GM13977 (cell line): ENCODE measurements at regions not wholly inside any gene's neighbourhood (a gene's known extent, or its start where the extent isn't known, plus 50 kb on each side); places are given as distances from the start of the nearest gene placed in this dataset.
"Not testable (repeated sequence)": the region's sequence is repeated elsewhere in the genome, so short reads cannot be mapped to it uniquely, and the experiment has no call there.

Experiments
- DNase-seq: peaks from one replicate; pipeline ENCODE4 v3.0.0; 2012; ENCODE audit warnings: low spot score
- CTCF ChIP-seq: IDR thresholded peaks from 2 replicates; pipeline ENCODE4 v1.5.1; 2012; ENCODE audit warnings: mild to moderate bottlenecking, control low read depth; ENCODE audit not compliant: insufficient read depth; ENCODE audit errors: extremely low read depth, missing control alignments
- in situ Hi-C: fragments of 300-500 bp; cut with MboI; formaldehyde crosslinking; loops from one replicate; pipeline ENCODE4 v1.12.0; 2022; ENCODE audit warnings: low sequenced_read_pairs, low pct_unique_long_range_greater_than_20kb, mixed read lengths, inconsistent platforms; ENCODE audit not compliant: unreplicated experiment

GRCh38 chr5:36459176-36460135 lies 146.9 kb upstream of the SLC1A3 start:
- DNase-seq: no peak
- TF ChIP-seq CTCF: peak; percentile 27
- in situ Hi-C loops: no loop called here

DNA sequence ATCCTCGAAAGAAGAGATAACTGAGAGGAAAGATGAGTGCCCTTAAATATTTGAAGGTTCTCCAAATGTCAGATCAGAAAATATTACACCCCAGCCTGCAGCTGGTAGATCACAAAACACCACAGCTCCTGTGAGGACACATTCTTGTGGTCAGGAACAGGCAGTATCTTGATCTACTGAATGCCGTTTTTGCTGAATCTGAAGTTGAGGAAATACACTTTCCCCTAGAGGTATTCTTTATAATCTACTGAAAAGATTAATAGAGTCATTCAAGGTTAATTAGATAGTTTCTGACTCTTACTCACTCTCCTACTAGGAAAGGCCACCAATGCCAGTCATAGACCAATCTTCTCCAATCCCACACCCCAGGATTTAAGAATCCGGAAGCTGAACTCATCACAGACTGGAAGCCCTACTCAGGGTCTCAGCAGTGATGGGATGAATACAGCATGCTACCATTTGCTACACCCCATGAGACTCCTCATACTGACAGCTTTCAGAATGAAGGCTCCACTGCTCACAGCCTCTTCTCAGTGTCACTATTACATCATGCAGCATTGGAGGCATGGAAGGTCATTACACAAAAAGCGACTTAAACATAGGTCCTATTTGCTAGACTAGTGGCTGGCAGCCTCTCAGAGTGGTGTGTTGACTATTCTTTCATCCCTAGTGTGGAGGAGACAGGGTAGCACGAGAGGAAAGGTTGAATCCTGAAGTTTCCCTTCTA lies 143.9 kb upstream of the SLC1A3 start:
- in situ Hi-C loops: no loop called here
- no peak for DNase-seq
- no peak for TF ChIP-seq CTCF

GRCh38 chr5:36475942-36476341 lies 130.5 kb upstream of the SLC1A3 start:
- DNase-seq, in situ Hi-C loops: not testable (repeated sequence)

DNA sequence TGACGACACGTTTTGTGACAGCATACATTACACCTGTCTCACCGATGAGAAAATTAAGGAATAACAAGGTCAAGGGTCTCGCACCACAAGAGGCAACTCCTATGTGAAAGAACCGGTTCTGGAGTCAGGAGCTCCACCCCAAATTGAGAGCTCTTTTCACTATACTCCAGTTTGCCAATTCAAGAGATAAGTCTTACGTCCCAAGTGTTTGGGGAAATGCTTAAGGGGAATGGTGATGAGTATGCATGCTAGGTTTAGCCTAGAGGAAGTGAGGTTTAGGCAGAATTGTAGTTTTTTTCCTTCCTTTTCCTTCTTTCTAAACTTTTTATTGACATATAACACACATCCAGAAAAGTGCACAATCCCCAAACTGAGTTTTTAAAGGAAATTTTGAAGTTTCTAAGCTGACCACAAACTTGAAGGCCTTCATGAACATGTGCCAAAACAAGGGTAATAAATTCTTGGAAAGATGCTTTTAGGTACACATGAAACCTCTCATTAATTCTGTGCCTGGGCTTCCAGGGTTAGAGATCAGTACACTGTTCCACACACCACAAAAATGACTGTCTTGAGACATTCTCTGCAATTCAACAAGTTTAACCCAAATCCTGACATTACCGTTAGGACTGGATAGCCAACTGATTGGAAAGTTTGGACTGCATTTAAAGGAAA lies 127.6 kb upstream of the SLC1A3 start:
- in situ Hi-C loops: no loop called here
- no peak for TF ChIP-seq CTCF
- no peak for DNase-seq

GRCh38 chr5:36481454-36482120 lies 124.8 kb upstream of the SLC1A3 start:
- DNase-seq: no peak
- no peak for TF ChIP-seq CTCF
- in situ Hi-C loops: no loop called here

DNA sequence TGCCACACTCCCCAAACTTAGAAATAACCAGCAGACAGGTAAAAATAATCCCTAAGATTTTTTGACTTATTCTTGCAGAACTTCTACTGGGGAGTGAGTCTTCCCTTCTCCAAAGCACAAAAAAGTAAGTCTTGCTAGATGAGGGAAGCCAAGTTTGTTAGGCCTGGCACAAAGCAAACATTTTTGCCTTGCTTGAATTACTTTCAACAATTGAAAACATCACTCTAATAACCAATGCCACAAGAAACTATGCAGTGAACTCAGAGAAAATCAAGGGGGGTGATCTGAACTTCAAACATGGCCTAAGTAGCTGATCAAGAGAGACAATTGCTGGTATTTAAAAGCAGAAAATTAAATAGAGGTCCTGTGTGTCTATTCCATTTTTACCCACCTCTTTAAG lies 123.6 kb upstream of the SLC1A3 start:
- no peak for DNase-seq
- in situ Hi-C loops: no loop called here
- no peak for TF ChIP-seq CTCF
